ENCODE measurements at regions not wholly inside any gene's neighbourhood (a gene's known extent, or its start where the extent isn't known, plus 50 kb on each side); places are given as distances from the start of the nearest gene placed in this dataset.

GRCh38 chr4:114156371-114156770 is 176.9 kb upstream of the ARSJ start:
- no peak for TF ChIP-seq CTCF (IDR thresholded peaks at IDR 0.05)
- no peak for TF ChIP-seq POLR2A (IDR thresholded peaks at IDR 0.05)
